Panc1 (cell line): ENCODE measurements at regions not wholly inside any gene's neighbourhood (a gene's known extent, or its start where the extent isn't known, plus 50 kb on each side); places are given as distances from the start of the nearest gene placed in this dataset.

ENCODE experiments used
- ATAC-seq: fragments of 200-7000 bp; cut with Tn5 transposase; 2 replicates; pipeline ENCODE4 v1.9.1; 2020; ENCODE audit warnings: mild to moderate bottlenecking, moderate library complexity
- BruUV-seq: library from RNA; stranded (reverse); fragments of 400-500 nt; replicated peaks from 2 replicates; lab custom pipeline; 2021; lab: Mats Ljungman, UMichigan
- CTCF ChIA-PET: fragments of 300-600 bp; sonication (Branson Sonifier 250); formaldehyde crosslinking; loops from one replicate; lab custom pipeline; 2022; ENCODE audit warnings: antibody characterized with exemption; lab: Charles Lee
- POLR2A ChIA-PET: fragments of 300-600 bp; sonication (Branson Sonifier 250); formaldehyde crosslinking; loops from one replicate; lab custom pipeline; 2022; ENCODE audit warnings: antibody characterized with exemption; lab: Charles Lee
- DNase-seq: peaks from one replicate; pipeline ENCODE4 v3.0.0-alpha.2; 2010; ENCODE audit warnings: low read depth, low spot score
- H3K27ac ChIP-seq: 2 replicates; pipeline ENCODE4 v1.5.1; 2011; ENCODE audit warnings: mild to moderate bottlenecking, low read length, inconsistent platforms
- H3K27me3 ChIP-seq: fragments of 200-500 bp; sonication (Bioruptor generic); 2 replicates; pipeline ENCODE4 v1.6.0; 2014; ENCODE audit warnings: low read length, inconsistent platforms; ENCODE audit not compliant: control insufficient read depth, insufficient read depth
- H3K36me3 ChIP-seq: fragments of 200-500 bp; sonication (Bioruptor generic); 2 replicates; pipeline ENCODE4 v1.5.1; 2014; ENCODE audit warnings: inconsistent platforms, mild to moderate bottlenecking, low read length, moderate library complexity; ENCODE audit not compliant: control insufficient read depth, insufficient read depth
- H3K4me1 ChIP-seq: 2 replicates; pipeline ENCODE4 v1.5.1; 2011; ENCODE audit warnings: inconsistent platforms, mild to moderate bottlenecking, low read length, moderate library complexity; ENCODE audit not compliant: control insufficient read depth, insufficient read depth
- H3K4me3 ChIP-seq, 2 experiments: 2 replicates each; pipeline ENCODE4 v1.5.1; 2011 to 2012; ENCODE audit warnings: low read depth in 2 of 2, low read length in 2 of 2, mild to moderate bottlenecking in 2 of 2, inconsistent platforms in 1 of 2, moderate library complexity in 1 of 2
- H3K9me3 ChIP-seq: fragments of 200-500 bp; sonication (Bioruptor generic); 2 replicates; pipeline ENCODE4 v1.5.1; 2014; ENCODE audit warnings: low read depth, mild to moderate bottlenecking, inconsistent platforms, low read length, moderate library complexity; ENCODE audit not compliant: control insufficient read depth, insufficient read depth
- CTCF ChIP-seq: fragments of 450-650 bp; IDR thresholded peaks from 2 replicates; pipeline ENCODE4 v1.5.1; 2017; ENCODE audit warnings: mild to moderate bottlenecking
- POLR2AphosphoS5 ChIP-seq: IDR thresholded peaks from 2 replicates; pipeline ENCODE4 v1.6.1; 2012; ENCODE audit warnings: mild to moderate bottlenecking, low read depth, low read length, moderate library complexity
- REST ChIP-seq, 2 experiments: IDR thresholded peaks; 2 replicates each; pipeline ENCODE4 v1.6.1; 2011 to 2012; ENCODE audit warnings: low read depth in 2 of 2, control low read depth in 1 of 2, low read length in 1 of 2, mild to moderate bottlenecking in 1 of 2, moderate library complexity in 1 of 2; ENCODE audit not compliant: insufficient read depth in 1 of 2
- SIN3A ChIP-seq: IDR thresholded peaks from 2 replicates; pipeline ENCODE4 v1.6.1; 2012; ENCODE audit warnings: low read depth, mild to moderate bottlenecking, low read length, moderate library complexity, borderline replicate concordance; ENCODE audit not compliant: insufficient read depth
- TCF7L2 ChIP-seq: IDR thresholded peaks from 2 replicates; pipeline ENCODE4 v1.6.1; 2011; ENCODE audit warnings: mild to moderate bottlenecking, low read depth, low read length, inconsistent platforms
- in situ Hi-C: cut with HindIII; loops from 2 replicates; pipeline ENCODE4 v1.10.0; 2016; ENCODE audit warnings: low sequenced_read_pairs, low pct_unique_long_range_greater_than_20kb
- intact Hi-C: fragments of 100-400 bp; cut with micrococcal nuclease; formaldehyde crosslinking; loops from one replicate; pipeline ENCODE4 v1.10.0; 2022; ENCODE audit not compliant: unreplicated experiment

DNA sequence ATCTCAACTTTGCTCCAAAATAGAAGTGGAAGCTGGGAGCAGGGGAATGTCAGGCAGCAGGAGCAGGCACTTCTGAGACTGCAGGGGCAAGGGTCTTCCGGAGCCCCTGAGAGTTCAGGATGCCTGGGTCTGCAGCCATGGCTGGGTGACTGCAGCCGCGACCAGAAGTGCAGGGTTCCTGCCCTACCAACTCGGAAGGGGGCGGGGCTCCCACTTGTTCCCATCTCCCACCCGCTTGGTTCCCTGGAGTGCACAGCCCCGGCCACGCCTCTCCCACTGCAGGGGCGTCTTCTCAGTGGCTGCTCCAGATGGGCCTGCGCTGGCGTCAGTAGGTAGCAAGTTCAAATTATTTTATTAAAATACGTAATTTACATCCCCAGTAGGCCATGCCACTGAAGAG, 1631.7 kb downstream of the OLFM4 start:
- Histone ChIP-seq H3K36me3 (no peaks in the 10 kb centered on the region), H3K4me3 (no peak overlapping the region), H3K9me3 (no peaks in the 10 kb centered on the region), H3K27me3 (no peaks in the 10 kb centered on the region), H3K4me1 (no peaks in the 10 kb centered on the region), H3K27ac (no peak overlapping the region)
- POLR2A ChIA-PET = no interaction called here
- TF ChIP-seq REST (IDR thresholded peaks at IDR 0.05; ENCODE audit: insufficient read depth in 1 of 2, low read depth in 2 of 2, low read length in 1 of 2) (no peak), CTCF (no peak), POLR2AphosphoS5 (no peak), SIN3A (no peak), TCF7L2 (no peak)
- ATAC-seq (no peak), DNase-seq (no peak)
- in situ Hi-C loops (no loop called here), intact Hi-C loops (no loop called here)
- CTCF ChIA-PET = no interaction called here
- no TSS peak for BruUV-seq

GRCh38 chr13:54676526-54677113, 1648.0 kb downstream of the OLFM4 start:
- Histone ChIP-seq H3K27me3 (no peaks in the 10 kb centered on the region), H3K4me1 (no peaks in the 10 kb centered on the region), H3K27ac (no peak overlapping the region), H3K4me3 (no peak overlapping the region), H3K9me3 (no peaks in the 10 kb centered on the region), H3K36me3 (no peaks in the 10 kb centered on the region)
- BruUV-seq = no TSS peak
- intact Hi-C loops (no loop called here), in situ Hi-C loops (no loop called here)
- DNase-seq (no peak), ATAC-seq (no peak)
- ChIA-PET POLR2A (no interaction called here), CTCF (no interaction called here)
- TF ChIP-seq REST (IDR thresholded peaks at IDR 0.05; ENCODE audit: insufficient read depth in 1 of 2, low read depth in 2 of 2, low read length in 1 of 2) (no peak), POLR2AphosphoS5 (no peak), TCF7L2 (no peak), CTCF (no peak), SIN3A (no peak)
